Liver (tissue), 8 donors: ENCODE measurements at regions not wholly inside any gene's neighbourhood (a gene's known extent, or its start where the extent isn't known, plus 50 kb on each side); places are given as distances from the start of the nearest gene placed in this dataset.

ENCODE experiments used
- DNase-seq: peaks from one replicate; pipeline ENCODE4 v3.0.0-alpha.2; 2017; ENCODE audit warnings: low spot score
- H3K27ac ChIP-seq, 2 donors: one replicate each; pipeline ENCODE4 v1.7.0; 2013; ENCODE audit warnings: inconsistent platforms in 2 of 2, low read length in 2 of 2, control low read depth in 1 of 2, low read depth in 1 of 2, mild to moderate bottlenecking in 1 of 2
- H3K27me3 ChIP-seq, 4 donors: one replicate each; pipeline versions ENCODE4 v1.6.1 to v1.7.0; 2013; ENCODE audit warnings: low read length in 3 of 4, inconsistent platforms in 1 of 4, mild to moderate bottlenecking in 1 of 4, moderate library complexity in 1 of 4; ENCODE audit not compliant: control insufficient read depth in 4 of 4, insufficient read depth in 4 of 4
- H3K36me3 ChIP-seq, 4 donors: one replicate each; pipeline versions ENCODE4 v1.6.1 to v1.7.0; 2013; ENCODE audit warnings: low read length in 3 of 4, mild to moderate bottlenecking in 3 of 4, low read depth in 1 of 4, moderate library complexity in 1 of 4; ENCODE audit not compliant: control insufficient read depth in 4 of 4, insufficient read depth in 3 of 4
- H3K4me1 ChIP-seq, 4 donors: one replicate each; pipeline versions ENCODE4 v1.6.1 to v1.7.0; 2013; ENCODE audit warnings: low read length in 3 of 4, mild to moderate bottlenecking in 3 of 4, moderate library complexity in 1 of 4; ENCODE audit not compliant: control insufficient read depth in 4 of 4, insufficient read depth in 4 of 4
- H3K4me3 ChIP-seq, 3 donors: one replicate each; pipeline versions ENCODE4 v1.6.1 to v1.7.0; 2013; ENCODE audit warnings: low read length in 3 of 3, control low read depth in 1 of 3, low read depth in 1 of 3, mild to moderate bottlenecking in 1 of 3
- H3K9ac ChIP-seq, 2 donors: one replicate each; pipeline ENCODE4 v1.7.0; 2013; ENCODE audit warnings: low read length in 2 of 2, mild to moderate bottlenecking in 2 of 2, moderate library complexity in 2 of 2, control low read depth in 1 of 2, low read depth in 1 of 2
- H3K9me3 ChIP-seq, 4 donors: one replicate each; pipeline versions ENCODE4 v1.6.1 to v1.7.0; 2013; ENCODE audit warnings: low read length in 3 of 4; ENCODE audit not compliant: control insufficient read depth in 4 of 4
- EGR1 ChIP-seq, 2 donors: IDR thresholded peaks; 2 replicates each; pipeline ENCODE4 v1.6.1; 2016 to 2018; ENCODE audit warnings: antibody characterized with exemption in 2 of 2, low read depth in 2 of 2
- FOXA1 ChIP-seq: IDR thresholded peaks from 2 replicates; pipeline ENCODE4 v1.6.1; 2016; ENCODE audit warnings: antibody characterized with exemption
- FOXA2 ChIP-seq: IDR thresholded peaks from 2 replicates; pipeline ENCODE4 v1.6.1; 2016; ENCODE audit warnings: antibody characterized with exemption
- GABPA ChIP-seq, 2 donors: IDR thresholded peaks in 1 of 2; conservative IDR thresholded peaks in 1 of 2; 2 replicates each; pipeline ENCODE4 v1.6.1; 2016; ENCODE audit warnings: antibody characterized with exemption in 2 of 2, mild to moderate bottlenecking in 1 of 2, moderate library complexity in 1 of 2
- HNF4A ChIP-seq, 2 donors: conservative IDR thresholded peaks; 2 replicates each; pipeline ENCODE4 v1.6.1; 2016; ENCODE audit warnings: antibody characterized with exemption in 2 of 2, mild to moderate bottlenecking in 2 of 2
- HNF4G ChIP-seq: IDR thresholded peaks from 2 replicates; pipeline ENCODE4 v1.6.1; 2016; ENCODE audit warnings: antibody characterized with exemption
- JUND ChIP-seq, 2 donors: IDR thresholded peaks; 2 replicates each; pipeline ENCODE4 v1.6.1; 2016; ENCODE audit warnings: antibody characterized with exemption in 2 of 2
- NR2F2 ChIP-seq: IDR thresholded peaks from 2 replicates; pipeline ENCODE4 v1.6.1; 2016; ENCODE audit warnings: antibody characterized with exemption
- RAD21 ChIP-seq, 2 donors: IDR thresholded peaks; 2 replicates each; pipeline ENCODE4 v1.6.1; 2016; ENCODE audit warnings: antibody characterized with exemption in 2 of 2, mild to moderate bottlenecking in 2 of 2
- RXRA ChIP-seq, 2 donors: IDR thresholded peaks; 2 replicates each; pipeline ENCODE4 v1.6.1; 2017 to 2018; ENCODE audit warnings: antibody characterized with exemption in 2 of 2, mild to moderate bottlenecking in 1 of 2
- SP1 ChIP-seq: IDR thresholded peaks from 2 replicates; pipeline ENCODE4 v1.6.1; 2018; ENCODE audit warnings: antibody characterized with exemption, mild to moderate bottlenecking
- TAF1 ChIP-seq: conservative IDR thresholded peaks from 2 replicates; pipeline ENCODE4 v1.6.1; 2016; ENCODE audit warnings: antibody characterized with exemption, mild to moderate bottlenecking
- YY1 ChIP-seq: IDR thresholded peaks from 2 replicates; pipeline ENCODE4 v1.6.1; 2016; ENCODE audit warnings: antibody characterized with exemption, mild to moderate bottlenecking
- WGBS: extraction: QIAGEN DNeasy Blood & Tissue Kit; methylation state at CpG from one replicate; pipeline ENCODE4 v1.1.7; 2013; 5-methylcytosine and 5-hydroxymethylcytosine counted together
- TF ChIP-seq, protein P1 (sequence below): fragments of 150-350 bp; IDR thresholded peaks from 2 replicates; pipeline ENCODE4 v1.5.1; 2017; ENCODE audit warnings: improper control_type of control experiment, low read depth, low read length; ENCODE audit not compliant: missing input control
- TF ChIP-seq, protein P2 (sequence below): IDR thresholded peaks from 2 replicates; pipeline ENCODE4 v1.6.1; 2016; ENCODE audit warnings: antibody characterized with exemption, mild to moderate bottlenecking
- TF ChIP-seq, protein P3 (sequence below): IDR thresholded peaks from 2 replicates; pipeline ENCODE4 v1.6.1; 2016; ENCODE audit warnings: antibody characterized with exemption
- TF ChIP-seq, protein P4 (sequence below): IDR thresholded peaks from 2 replicates; pipeline ENCODE4 v1.6.1; 2016; ENCODE audit warnings: antibody characterized with exemption
- donor health status: healthy.
- donor health status: healthy.
- donor health status: healthy.
- donor health status: healthy.
- donor health status: healthy.

DNA sequence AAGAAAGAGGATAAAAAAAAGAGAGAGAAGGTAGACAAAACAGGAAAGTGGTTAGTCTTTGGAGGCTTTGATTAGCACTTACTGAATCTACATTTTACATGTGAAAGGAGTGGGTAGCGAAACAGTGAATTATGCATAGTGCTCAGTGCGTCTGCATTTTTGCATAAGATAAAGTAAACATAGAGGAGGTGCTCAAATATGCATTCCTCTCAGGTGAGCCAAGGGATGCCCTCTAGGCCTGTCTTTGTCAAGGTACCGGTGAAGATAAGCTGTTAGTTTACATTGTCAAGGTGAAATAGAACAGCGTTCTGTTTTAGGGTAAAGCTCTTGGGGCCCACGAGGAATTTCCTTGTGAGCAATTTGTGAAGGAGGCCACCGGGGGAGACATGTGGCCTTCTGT is 260.6 kb downstream of the TRIML1 start:
- Histone ChIP-seq H3K36me3 (no peaks in the 10 kb centered on the region), H3K9me3 (no peaks in the 10 kb centered on the region), H3K27ac (no peak overlapping the region), H3K9ac (no peak overlapping the region), H3K4me3 (no peak overlapping the region), H3K27me3 (no peaks in the 10 kb centered on the region), H3K4me1 (no peaks in the 10 kb centered on the region)
- DNase-seq = no peak
- TF ChIP-seq EGR1 (IDR thresholded peaks at IDR 0.05; ENCODE audit: low read depth in 2 of 2) (no peak), TAF1 (no peak), JUND (IDR thresholded peaks at IDR 0.05) (no peak), YY1 (no peak), FOXA1 (no peak), GABPA (IDR thresholded peaks at IDR 0.05 in 1 of 2, conservative IDR thresholded peaks at IDR 0.05 in 1 of 2) (no peak), RXRA (IDR thresholded peaks at IDR 0.05) (no peak), NR2F2 (no peak), HNF4A (conservative IDR thresholded peaks at IDR 0.05) (no peak), SP1 (no peak), RAD21 (IDR thresholded peaks at IDR 0.05) (no peak), HNF4G (no peak)
- TF ChIP-seq, protein P1, sequence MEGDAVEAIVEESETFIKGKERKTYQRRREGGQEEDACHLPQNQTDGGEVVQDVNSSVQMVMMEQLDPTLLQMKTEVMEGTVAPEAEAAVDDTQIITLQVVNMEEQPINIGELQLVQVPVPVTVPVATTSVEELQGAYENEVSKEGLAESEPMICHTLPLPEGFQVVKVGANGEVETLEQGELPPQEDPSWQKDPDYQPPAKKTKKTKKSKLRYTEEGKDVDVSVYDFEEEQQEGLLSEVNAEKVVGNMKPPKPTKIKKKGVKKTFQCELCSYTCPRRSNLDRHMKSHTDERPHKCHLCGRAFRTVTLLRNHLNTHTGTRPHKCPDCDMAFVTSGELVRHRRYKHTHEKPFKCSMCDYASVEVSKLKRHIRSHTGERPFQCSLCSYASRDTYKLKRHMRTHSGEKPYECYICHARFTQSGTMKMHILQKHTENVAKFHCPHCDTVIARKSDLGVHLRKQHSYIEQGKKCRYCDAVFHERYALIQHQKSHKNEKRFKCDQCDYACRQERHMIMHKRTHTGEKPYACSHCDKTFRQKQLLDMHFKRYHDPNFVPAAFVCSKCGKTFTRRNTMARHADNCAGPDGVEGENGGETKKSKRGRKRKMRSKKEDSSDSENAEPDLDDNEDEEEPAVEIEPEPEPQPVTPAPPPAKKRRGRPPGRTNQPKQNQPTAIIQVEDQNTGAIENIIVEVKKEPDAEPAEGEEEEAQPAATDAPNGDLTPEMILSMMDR = no peak
- TF ChIP-seq, protein P2, sequence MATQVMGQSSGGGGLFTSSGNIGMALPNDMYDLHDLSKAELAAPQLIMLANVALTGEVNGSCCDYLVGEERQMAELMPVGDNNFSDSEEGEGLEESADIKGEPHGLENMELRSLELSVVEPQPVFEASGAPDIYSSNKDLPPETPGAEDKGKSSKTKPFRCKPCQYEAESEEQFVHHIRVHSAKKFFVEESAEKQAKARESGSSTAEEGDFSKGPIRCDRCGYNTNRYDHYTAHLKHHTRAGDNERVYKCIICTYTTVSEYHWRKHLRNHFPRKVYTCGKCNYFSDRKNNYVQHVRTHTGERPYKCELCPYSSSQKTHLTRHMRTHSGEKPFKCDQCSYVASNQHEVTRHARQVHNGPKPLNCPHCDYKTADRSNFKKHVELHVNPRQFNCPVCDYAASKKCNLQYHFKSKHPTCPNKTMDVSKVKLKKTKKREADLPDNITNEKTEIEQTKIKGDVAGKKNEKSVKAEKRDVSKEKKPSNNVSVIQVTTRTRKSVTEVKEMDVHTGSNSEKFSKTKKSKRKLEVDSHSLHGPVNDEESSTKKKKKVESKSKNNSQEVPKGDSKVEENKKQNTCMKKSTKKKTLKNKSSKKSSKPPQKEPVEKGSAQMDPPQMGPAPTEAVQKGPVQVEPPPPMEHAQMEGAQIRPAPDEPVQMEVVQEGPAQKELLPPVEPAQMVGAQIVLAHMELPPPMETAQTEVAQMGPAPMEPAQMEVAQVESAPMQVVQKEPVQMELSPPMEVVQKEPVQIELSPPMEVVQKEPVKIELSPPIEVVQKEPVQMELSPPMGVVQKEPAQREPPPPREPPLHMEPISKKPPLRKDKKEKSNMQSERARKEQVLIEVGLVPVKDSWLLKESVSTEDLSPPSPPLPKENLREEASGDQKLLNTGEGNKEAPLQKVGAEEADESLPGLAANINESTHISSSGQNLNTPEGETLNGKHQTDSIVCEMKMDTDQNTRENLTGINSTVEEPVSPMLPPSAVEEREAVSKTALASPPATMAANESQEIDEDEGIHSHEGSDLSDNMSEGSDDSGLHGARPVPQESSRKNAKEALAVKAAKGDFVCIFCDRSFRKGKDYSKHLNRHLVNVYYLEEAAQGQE = no peak
- TF ChIP-seq, protein P3, sequence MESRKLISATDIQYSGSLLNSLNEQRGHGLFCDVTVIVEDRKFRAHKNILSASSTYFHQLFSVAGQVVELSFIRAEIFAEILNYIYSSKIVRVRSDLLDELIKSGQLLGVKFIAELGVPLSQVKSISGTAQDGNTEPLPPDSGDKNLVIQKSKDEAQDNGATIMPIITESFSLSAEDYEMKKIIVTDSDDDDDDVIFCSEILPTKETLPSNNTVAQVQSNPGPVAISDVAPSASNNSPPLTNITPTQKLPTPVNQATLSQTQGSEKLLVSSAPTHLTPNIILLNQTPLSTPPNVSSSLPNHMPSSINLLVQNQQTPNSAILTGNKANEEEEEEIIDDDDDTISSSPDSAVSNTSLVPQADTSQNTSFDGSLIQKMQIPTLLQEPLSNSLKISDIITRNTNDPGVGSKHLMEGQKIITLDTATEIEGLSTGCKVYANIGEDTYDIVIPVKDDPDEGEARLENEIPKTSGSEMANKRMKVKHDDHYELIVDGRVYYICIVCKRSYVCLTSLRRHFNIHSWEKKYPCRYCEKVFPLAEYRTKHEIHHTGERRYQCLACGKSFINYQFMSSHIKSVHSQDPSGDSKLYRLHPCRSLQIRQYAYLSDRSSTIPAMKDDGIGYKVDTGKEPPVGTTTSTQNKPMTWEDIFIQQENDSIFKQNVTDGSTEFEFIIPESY = no peak
- TF ChIP-seq, protein P4, sequence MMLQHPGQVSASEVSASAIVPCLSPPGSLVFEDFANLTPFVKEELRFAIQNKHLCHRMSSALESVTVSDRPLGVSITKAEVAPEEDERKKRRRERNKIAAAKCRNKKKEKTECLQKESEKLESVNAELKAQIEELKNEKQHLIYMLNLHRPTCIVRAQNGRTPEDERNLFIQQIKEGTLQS = no peak
- WGBS = 26% methylated on average over 6 of the region's 6 CpGs

DNA sequence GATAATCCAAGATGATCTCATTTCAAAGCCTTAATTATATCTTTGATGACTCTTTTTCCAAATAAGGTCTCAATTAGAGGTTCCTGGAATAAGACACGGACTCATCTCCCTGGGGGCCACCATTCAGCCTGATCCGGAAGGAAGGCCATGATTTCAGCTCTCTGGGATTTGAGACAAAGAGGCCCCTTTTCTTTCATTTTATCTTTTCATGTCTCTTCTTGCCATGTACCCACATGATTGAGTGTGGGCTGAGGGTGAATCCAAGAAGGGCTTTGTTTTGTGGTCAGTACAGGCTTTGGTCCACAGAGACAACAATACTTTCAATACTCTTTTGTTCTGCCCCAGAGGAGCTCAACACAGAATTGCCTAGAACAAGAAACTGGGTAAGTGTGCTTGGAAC is 261.2 kb downstream of the TRIML1 start:
- DNase-seq = no peak
- H3K27me3 ChIP-seq = no peaks in the 10 kb centered on the region
- 51% methylated on average over 2 of the region's 2 CpGs for WGBS
- H3K27ac ChIP-seq = no peak overlapping the region
- no peak overlapping the region for H3K9ac ChIP-seq
- no peaks in the 10 kb centered on the region for H3K4me1 ChIP-seq
- no peaks in the 10 kb centered on the region for H3K9me3 ChIP-seq
- H3K4me3 ChIP-seq = no peak overlapping the region
- no peaks in the 10 kb centered on the region for H3K36me3 ChIP-seq
- TF ChIP-seq SP1 (no peak), RAD21 (IDR thresholded peaks at IDR 0.05) (no peak), JUND (IDR thresholded peaks at IDR 0.05) (no peak), TAF1 (no peak), RXRA (IDR thresholded peaks at IDR 0.05) (no peak), HNF4G (no peak), FOXA2 (no peak)
- TF ChIP-seq, protein P3 = no peak
- TF ChIP-seq, protein P1 = no peak
